Gastrocnemius medialis (tissue), 4 donors: ENCODE measurements at regions not wholly inside any gene's neighbourhood (a gene's known extent, or its start where the extent isn't known, plus 50 kb on each side); places are given as distances from the start of the nearest gene placed in this dataset.

Source experiments
- POLR2A ChIP-seq, 2 donors: fragments of 450-650 bp; IDR thresholded peaks; one replicate each; pipeline ENCODE4 v1.6.1; 2017; ENCODE audit warnings: antibody characterized with exemption in 2 of 2, mild to moderate bottlenecking in 2 of 2, moderate library complexity in 2 of 2
- TF ChIP-seq, protein P1 (sequence below), 5 experiments: fragments of 450-650 bp in 3 of 5; fragments of 200-600 bp in 2 of 5; sonication (generic) in 2 of 5; IDR thresholded peaks in 4 of 5; conservative IDR thresholded peaks in 1 of 5; 1 replicate in 4 of 5; 2 replicates in 1 of 5; pipeline ENCODE4 v1.5.1; 2016 to 2019; ENCODE audit warnings: antibody characterized with exemption in 5 of 5, mild to moderate bottlenecking in 3 of 5, moderate library complexity in 3 of 5

DNA sequence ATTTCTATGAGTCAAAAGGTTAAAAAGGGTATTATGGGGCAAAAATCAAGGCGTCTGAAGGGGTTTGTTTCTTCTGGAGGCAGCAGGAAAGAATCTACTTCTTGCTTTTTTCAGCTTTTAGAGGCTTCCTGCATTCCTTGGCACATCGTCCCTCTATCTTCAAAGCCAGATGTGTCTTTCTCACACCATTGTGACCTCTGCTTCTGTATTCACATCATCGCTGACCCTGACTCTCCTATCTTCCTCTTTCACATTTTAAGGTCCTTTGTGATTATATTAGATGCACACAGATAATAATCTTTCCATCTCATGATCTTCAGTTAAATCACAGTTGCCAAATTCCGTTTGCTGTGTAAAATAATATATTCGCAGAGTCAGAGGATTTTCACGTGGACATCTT lies 112.7 kb downstream of the PPP4R3C start:
- TF ChIP-seq, protein P1, sequence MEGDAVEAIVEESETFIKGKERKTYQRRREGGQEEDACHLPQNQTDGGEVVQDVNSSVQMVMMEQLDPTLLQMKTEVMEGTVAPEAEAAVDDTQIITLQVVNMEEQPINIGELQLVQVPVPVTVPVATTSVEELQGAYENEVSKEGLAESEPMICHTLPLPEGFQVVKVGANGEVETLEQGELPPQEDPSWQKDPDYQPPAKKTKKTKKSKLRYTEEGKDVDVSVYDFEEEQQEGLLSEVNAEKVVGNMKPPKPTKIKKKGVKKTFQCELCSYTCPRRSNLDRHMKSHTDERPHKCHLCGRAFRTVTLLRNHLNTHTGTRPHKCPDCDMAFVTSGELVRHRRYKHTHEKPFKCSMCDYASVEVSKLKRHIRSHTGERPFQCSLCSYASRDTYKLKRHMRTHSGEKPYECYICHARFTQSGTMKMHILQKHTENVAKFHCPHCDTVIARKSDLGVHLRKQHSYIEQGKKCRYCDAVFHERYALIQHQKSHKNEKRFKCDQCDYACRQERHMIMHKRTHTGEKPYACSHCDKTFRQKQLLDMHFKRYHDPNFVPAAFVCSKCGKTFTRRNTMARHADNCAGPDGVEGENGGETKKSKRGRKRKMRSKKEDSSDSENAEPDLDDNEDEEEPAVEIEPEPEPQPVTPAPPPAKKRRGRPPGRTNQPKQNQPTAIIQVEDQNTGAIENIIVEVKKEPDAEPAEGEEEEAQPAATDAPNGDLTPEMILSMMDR (IDR thresholded peaks at IDR 0.05 in 4 of 5, conservative IDR thresholded peaks at IDR 0.05 in 1 of 5), result no peak
- TF ChIP-seq POLR2A (IDR thresholded peaks at IDR 0.05), result no peak
